Neural progenitor cell (in vitro differentiated cells): ENCODE measurements at regions not wholly inside any gene's neighbourhood (a gene's known extent, or its start where the extent isn't known, plus 50 kb on each side); places are given as distances from the start of the nearest gene placed in this dataset.

ENCODE experiments used
- DNase-seq: peaks from one replicate; pipeline ENCODE4 v3.0.0-alpha.2; 2016; ENCODE audit warnings: low spot score
- H2AFZ ChIP-seq: fragments of 200-600 bp; sonication (generic); replicated peaks from 2 replicates; pipeline ENCODE4 v1.6.1; 2016; ENCODE audit warnings: antibody characterized with exemption
- H3F3A ChIP-seq: fragments of 200-600 bp; sonication (generic); 2 replicates; pipeline ENCODE4 v1.6.1; 2016; ENCODE audit warnings: antibody characterized with exemption, low read depth
- H3K27ac ChIP-seq: fragments of 200-600 bp; sonication (generic); 2 replicates; pipeline ENCODE4 v1.5.1; 2016; ENCODE audit warnings: mild to moderate bottlenecking
- H3K27me3 ChIP-seq: fragments of 200-600 bp; sonication (generic); 2 replicates; pipeline ENCODE4 v1.6.1; 2016; ENCODE audit warnings: mild to moderate bottlenecking, moderate library complexity
- H3K36me3 ChIP-seq: fragments of 200-600 bp; sonication (generic); 2 replicates; pipeline ENCODE4 v1.5.1; 2016
- H3K4me1 ChIP-seq: fragments of 200-600 bp; sonication (generic); 2 replicates; pipeline ENCODE4 v1.6.1; 2016; ENCODE audit warnings: mixed run types
- H3K4me2 ChIP-seq: fragments of 200-600 bp; sonication (generic); 2 replicates; pipeline ENCODE4 v1.6.1; 2016
- H3K4me3 ChIP-seq: fragments of 200-600 bp; sonication (generic); 2 replicates; pipeline ENCODE4 v1.5.1; 2016
- H3K79me2 ChIP-seq: fragments of 200-600 bp; sonication (generic); 2 replicates; pipeline ENCODE4 v1.6.1; 2016; ENCODE audit warnings: low read depth
- H3K9ac ChIP-seq: fragments of 200-600 bp; sonication (generic); 2 replicates; pipeline ENCODE4 v1.6.1; 2016
- H3K9me3 ChIP-seq: fragments of 200-600 bp; sonication (generic); 2 replicates; pipeline ENCODE4 v1.5.1; 2016; ENCODE audit warnings: low read depth
- H4K20me1 ChIP-seq: fragments of 200-600 bp; sonication (generic); 2 replicates; pipeline ENCODE4 v1.6.1; 2016; ENCODE audit warnings: low read depth
- H3K27ac Mint-ChIP-seq: 3 replicates; pipeline ENCODE4 v1.8.0; 2021; ENCODE audit warnings: mixed read lengths
- H3K27me3 Mint-ChIP-seq: 2 replicates; pipeline ENCODE4 v1.8.0; 2022; ENCODE audit warnings: low read depth, mild to moderate bottlenecking, inconsistent platforms, moderate library complexity, mixed read lengths; ENCODE audit not compliant: insufficient read depth
- H3K36me3 Mint-ChIP-seq: 3 replicates; pipeline ENCODE4 v1.8.0; 2021; ENCODE audit warnings: mixed read lengths
- H3K4me1 Mint-ChIP-seq: 3 replicates; pipeline ENCODE4 v1.8.0; 2021; ENCODE audit warnings: mixed read lengths
- H3K4me3 Mint-ChIP-seq: 3 replicates; pipeline ENCODE4 v1.8.0; 2021; ENCODE audit warnings: mild to moderate bottlenecking, moderate library complexity, mixed read lengths
- H3K9me3 Mint-ChIP-seq: 3 replicates; pipeline ENCODE4 v1.8.0; 2020; ENCODE audit warnings: mixed read lengths
- EZH2 ChIP-seq: fragments of 200-600 bp; sonication (generic); IDR thresholded peaks from 2 replicates; pipeline ENCODE4 v1.6.1; 2017; ENCODE audit warnings: antibody characterized with exemption, mild to moderate bottlenecking, moderate library complexity
- EZH2phosphoT487 ChIP-seq: fragments of 200-600 bp; sonication (generic); IDR thresholded peaks from 2 replicates; pipeline ENCODE4 v1.6.1; 2017; ENCODE audit warnings: antibody characterized with exemption
- TF ChIP-seq, protein P1 (sequence below): fragments of 200-600 bp; sonication (generic); IDR thresholded peaks from 2 replicates; pipeline ENCODE4 v1.5.1; 2017; ENCODE audit warnings: antibody characterized with exemption, mild to moderate bottlenecking

GRCh38 chr22:20652130-20652529, 121.8 kb upstream of the SERPIND1 start:
- Mint-ChIP-seq H3K27ac (no peak overlapping the region), H3K27me3 (peaks cover 14% of the 10 kb centered on the region), H3K4me3 (no peak overlapping the region), H3K36me3 (no peaks in the 10 kb centered on the region), H3K9me3 (no peaks in the 10 kb centered on the region), H3K4me1 (peaks cover 6% of the 10 kb centered on the region)
- no peaks in the 10 kb centered on the region for H3K79me2 ChIP-seq
- H3K9ac ChIP-seq: no peak overlapping the region
- no peaks in the 10 kb centered on the region for H3K4me1 ChIP-seq
- H3K27me3 ChIP-seq: no peaks in the 10 kb centered on the region
- no peak overlapping the region for H3K4me2 ChIP-seq
- no peak overlapping the region for H3K4me3 ChIP-seq
- H2AFZ ChIP-seq: no peak overlapping the region
- TF ChIP-seq EZH2phosphoT487: no peak
- no peak for TF ChIP-seq EZH2
- TF ChIP-seq, protein P1, sequence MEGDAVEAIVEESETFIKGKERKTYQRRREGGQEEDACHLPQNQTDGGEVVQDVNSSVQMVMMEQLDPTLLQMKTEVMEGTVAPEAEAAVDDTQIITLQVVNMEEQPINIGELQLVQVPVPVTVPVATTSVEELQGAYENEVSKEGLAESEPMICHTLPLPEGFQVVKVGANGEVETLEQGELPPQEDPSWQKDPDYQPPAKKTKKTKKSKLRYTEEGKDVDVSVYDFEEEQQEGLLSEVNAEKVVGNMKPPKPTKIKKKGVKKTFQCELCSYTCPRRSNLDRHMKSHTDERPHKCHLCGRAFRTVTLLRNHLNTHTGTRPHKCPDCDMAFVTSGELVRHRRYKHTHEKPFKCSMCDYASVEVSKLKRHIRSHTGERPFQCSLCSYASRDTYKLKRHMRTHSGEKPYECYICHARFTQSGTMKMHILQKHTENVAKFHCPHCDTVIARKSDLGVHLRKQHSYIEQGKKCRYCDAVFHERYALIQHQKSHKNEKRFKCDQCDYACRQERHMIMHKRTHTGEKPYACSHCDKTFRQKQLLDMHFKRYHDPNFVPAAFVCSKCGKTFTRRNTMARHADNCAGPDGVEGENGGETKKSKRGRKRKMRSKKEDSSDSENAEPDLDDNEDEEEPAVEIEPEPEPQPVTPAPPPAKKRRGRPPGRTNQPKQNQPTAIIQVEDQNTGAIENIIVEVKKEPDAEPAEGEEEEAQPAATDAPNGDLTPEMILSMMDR: no peak
- no peak overlapping the region for H3K27ac ChIP-seq
- no peak for DNase-seq
- H3F3A ChIP-seq: peaks cover 3% of the 10 kb centered on the region
- no peaks in the 10 kb centered on the region for H3K36me3 ChIP-seq
- no peaks in the 10 kb centered on the region for H4K20me1 ChIP-seq
- no peaks in the 10 kb centered on the region for H3K9me3 ChIP-seq

DNA sequence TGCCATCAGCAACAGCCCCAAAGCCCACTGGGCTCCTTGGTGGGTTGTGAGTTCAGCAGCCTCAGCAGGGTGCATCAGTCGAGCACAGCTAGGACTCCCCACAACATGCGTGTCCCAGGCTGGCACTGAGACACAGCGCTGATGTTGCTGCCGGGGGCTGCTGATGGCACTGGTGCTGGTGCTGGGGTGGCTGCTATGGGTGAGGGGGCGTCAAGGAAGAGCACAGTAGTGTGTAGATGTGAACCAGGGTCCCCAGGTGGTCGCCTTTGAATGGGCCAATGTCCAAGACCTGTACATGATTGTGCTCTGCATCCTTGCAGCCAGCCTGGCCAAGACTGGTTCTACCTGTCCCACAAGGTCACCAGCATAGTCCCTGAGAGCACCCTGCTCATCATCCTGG, 121.3 kb upstream of the SERPIND1 start:
- H3K27me3 Mint-ChIP-seq: peaks cover 16% of the 10 kb centered on the region
- peaks cover 3% of the 10 kb centered on the region for H3F3A ChIP-seq
- no peak overlapping the region for H3K9ac ChIP-seq
- H2AFZ ChIP-seq: no peak overlapping the region
- no peak overlapping the region for H3K4me3 ChIP-seq
- no peak for DNase-seq
- H3K9me3 ChIP-seq: no peaks in the 10 kb centered on the region
- H3K4me1 Mint-ChIP-seq: peaks cover 6% of the 10 kb centered on the region
- no peaks in the 10 kb centered on the region for H3K36me3 ChIP-seq
- H3K36me3 Mint-ChIP-seq: no peaks in the 10 kb centered on the region
- TF ChIP-seq EZH2phosphoT487: no peak
- TF ChIP-seq, protein P1: no peak
- no peak for TF ChIP-seq EZH2
- H3K27ac ChIP-seq: no peak overlapping the region
- no peaks in the 10 kb centered on the region for H3K27me3 ChIP-seq
- H4K20me1 ChIP-seq: no peaks in the 10 kb centered on the region
- H3K4me1 ChIP-seq: no peaks in the 10 kb centered on the region
- H3K79me2 ChIP-seq: no peaks in the 10 kb centered on the region
- no peaks in the 10 kb centered on the region for H3K9me3 Mint-ChIP-seq
- no peak overlapping the region for H3K27ac Mint-ChIP-seq
- H3K4me3 Mint-ChIP-seq: no peak overlapping the region
- no peak overlapping the region for H3K4me2 ChIP-seq

GRCh38 chr22:20653012-20653794, 120.7 kb upstream of the SERPIND1 start:
- Mint-ChIP-seq H3K36me3 (no peaks in the 10 kb centered on the region), H3K4me3 (no peak overlapping the region), H3K9me3 (no peaks in the 10 kb centered on the region), H3K4me1 (peaks cover 6% of the 10 kb centered on the region), H3K27me3 (peaks cover 16% of the 10 kb centered on the region), H3K27ac (no peak overlapping the region)
- no peak for DNase-seq
- TF ChIP-seq EZH2 (no peak), EZH2phosphoT487 (no peak)
- TF ChIP-seq, protein P1: no peak
- H3K4me3 ChIP-seq: no peak overlapping the region
- H3K27me3 ChIP-seq: no peaks in the 10 kb centered on the region
- H3K4me2 ChIP-seq: no peak overlapping the region
- no peak overlapping the region for H2AFZ ChIP-seq
- H3K4me1 ChIP-seq: no peaks in the 10 kb centered on the region
- no peak overlapping the region for H3K27ac ChIP-seq
- H3K9ac ChIP-seq: no peak overlapping the region
- H3F3A ChIP-seq: peaks cover 3% of the 10 kb centered on the region
- H3K9me3 ChIP-seq: no peaks in the 10 kb centered on the region
- H3K79me2 ChIP-seq: no peaks in the 10 kb centered on the region
- H3K36me3 ChIP-seq: no peaks in the 10 kb centered on the region
- H4K20me1 ChIP-seq: no peaks in the 10 kb centered on the region
